GM12891 (cell line): ENCODE measurements at regions not wholly inside any gene's neighbourhood (a gene's known extent, or its start where the extent isn't known, plus 50 kb on each side); places are given as distances from the start of the nearest gene placed in this dataset.

ENCODE experiments used
- POLR2A ChIP-seq: IDR thresholded peaks from 2 replicates; pipeline ENCODE4 v1.6.1; 2011; ENCODE audit warnings: low read depth, low read length, control low read depth
- POLR2AphosphoS5 ChIP-seq: IDR thresholded peaks from 2 replicates; pipeline ENCODE4 v1.6.1; 2011; ENCODE audit warnings: low read depth, low read length, control low read depth
- SPI1 ChIP-seq: IDR thresholded peaks from 2 replicates; pipeline ENCODE4 v1.6.1; 2011; ENCODE audit warnings: low read depth, low read length, control low read depth
- TAF1 ChIP-seq: IDR thresholded peaks from 2 replicates; pipeline ENCODE4 v1.6.1; 2011; ENCODE audit warnings: low read depth, low read length, control low read depth

- TF ChIP-seq POLR2A (no peak), TAF1 (no peak), POLR2AphosphoS5 (no peak), SPI1 (no peak)
These were observed 173.5 kb downstream of the ZNF608 start for GRCh38 chr5:124572971-124573370.
